IMR-90 (cell line): ENCODE measurements at regions not wholly inside any gene's neighbourhood (a gene's known extent, or its start where the extent isn't known, plus 50 kb on each side); places are given as distances from the start of the nearest gene placed in this dataset.

Experiments
- BHLHE40 ChIP-seq: fragments of 150-350 bp; IDR thresholded peaks from 2 replicates; pipeline ENCODE4 v1.6.1; 2016; ENCODE audit warnings: mild to moderate bottlenecking, low read depth, low read length
- MAZ ChIP-seq: IDR thresholded peaks from 2 replicates; pipeline ENCODE4 v1.6.1; 2012; ENCODE audit warnings: low read depth, mild to moderate bottlenecking, low read length, improper control_type of control experiment, moderate library complexity, borderline replicate concordance
- POLR2A ChIP-seq: IDR thresholded peaks from 2 replicates; pipeline ENCODE4 v1.6.1; 2012; ENCODE audit warnings: mild to moderate bottlenecking, low read depth, low read length
- SMC3 ChIP-seq: fragments of 150-350 bp; IDR thresholded peaks from 2 replicates; pipeline ENCODE4 v1.6.1; 2016; ENCODE audit warnings: low read depth, mild to moderate bottlenecking, antibody characterized with exemption, low read length, moderate library complexity
- TF ChIP-seq, protein P1 (sequence below): conservative IDR thresholded peaks from 2 replicates; pipeline ENCODE4 v1.5.1; 2012; ENCODE audit warnings: mild to moderate bottlenecking, low read depth, low read length, improper control_type of control experiment
- TF ChIP-seq, protein P2 (sequence below): fragments of 150-350 bp; IDR thresholded peaks from 2 replicates; pipeline ENCODE4 v1.6.1; 2017; ENCODE audit warnings: mild to moderate bottlenecking, antibody characterized with exemption, low read length, low read depth

DNA sequence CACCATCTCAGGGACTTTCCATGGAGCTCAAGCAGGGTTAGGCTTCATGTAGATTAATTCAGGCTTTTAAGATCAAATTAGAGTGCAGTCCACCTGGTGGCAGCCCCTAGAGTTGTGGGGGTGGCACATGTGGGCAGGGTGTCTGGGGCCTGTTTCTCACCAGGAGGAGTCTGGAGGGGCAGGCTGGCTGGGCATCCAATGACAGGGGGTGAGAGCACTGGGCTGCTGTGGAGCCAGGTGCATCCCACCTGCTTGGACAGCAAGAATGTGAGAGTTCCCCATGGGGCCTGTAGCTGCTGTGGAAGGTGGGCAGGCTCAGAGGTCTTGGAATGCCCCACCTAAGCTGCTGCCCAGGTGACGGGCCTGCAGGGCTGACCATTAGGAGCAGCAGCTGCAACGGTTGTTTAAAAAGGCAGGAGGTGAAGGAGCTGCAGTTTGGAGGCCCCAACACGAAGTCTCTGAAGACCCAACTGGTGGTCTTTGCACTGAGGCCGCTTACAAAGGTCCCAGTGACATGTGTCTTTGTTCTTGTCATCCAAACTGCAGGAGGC, 686.3 kb upstream of the HS6ST1 start:
- TF ChIP-seq, protein P1, sequence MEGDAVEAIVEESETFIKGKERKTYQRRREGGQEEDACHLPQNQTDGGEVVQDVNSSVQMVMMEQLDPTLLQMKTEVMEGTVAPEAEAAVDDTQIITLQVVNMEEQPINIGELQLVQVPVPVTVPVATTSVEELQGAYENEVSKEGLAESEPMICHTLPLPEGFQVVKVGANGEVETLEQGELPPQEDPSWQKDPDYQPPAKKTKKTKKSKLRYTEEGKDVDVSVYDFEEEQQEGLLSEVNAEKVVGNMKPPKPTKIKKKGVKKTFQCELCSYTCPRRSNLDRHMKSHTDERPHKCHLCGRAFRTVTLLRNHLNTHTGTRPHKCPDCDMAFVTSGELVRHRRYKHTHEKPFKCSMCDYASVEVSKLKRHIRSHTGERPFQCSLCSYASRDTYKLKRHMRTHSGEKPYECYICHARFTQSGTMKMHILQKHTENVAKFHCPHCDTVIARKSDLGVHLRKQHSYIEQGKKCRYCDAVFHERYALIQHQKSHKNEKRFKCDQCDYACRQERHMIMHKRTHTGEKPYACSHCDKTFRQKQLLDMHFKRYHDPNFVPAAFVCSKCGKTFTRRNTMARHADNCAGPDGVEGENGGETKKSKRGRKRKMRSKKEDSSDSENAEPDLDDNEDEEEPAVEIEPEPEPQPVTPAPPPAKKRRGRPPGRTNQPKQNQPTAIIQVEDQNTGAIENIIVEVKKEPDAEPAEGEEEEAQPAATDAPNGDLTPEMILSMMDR = no peak
- TF ChIP-seq POLR2A = no peak
- TF ChIP-seq MAZ = no peak
- TF ChIP-seq BHLHE40 = no peak
- TF ChIP-seq, protein P2, sequence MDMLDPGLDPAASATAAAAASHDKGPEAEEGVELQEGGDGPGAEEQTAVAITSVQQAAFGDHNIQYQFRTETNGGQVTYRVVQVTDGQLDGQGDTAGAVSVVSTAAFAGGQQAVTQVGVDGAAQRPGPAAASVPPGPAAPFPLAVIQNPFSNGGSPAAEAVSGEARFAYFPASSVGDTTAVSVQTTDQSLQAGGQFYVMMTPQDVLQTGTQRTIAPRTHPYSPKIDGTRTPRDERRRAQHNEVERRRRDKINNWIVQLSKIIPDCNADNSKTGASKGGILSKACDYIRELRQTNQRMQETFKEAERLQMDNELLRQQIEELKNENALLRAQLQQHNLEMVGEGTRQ = no peak
- TF ChIP-seq SMC3 = no peak
